H1 (cell line): ENCODE measurements at regions not wholly inside any gene's neighbourhood (a gene's known extent, or its start where the extent isn't known, plus 50 kb on each side); places are given as distances from the start of the nearest gene placed in this dataset.

ENCODE experiments used
- CTCF ChIA-PET: fragments of 300-600 bp; sonication (Branson Sonifier 250); formaldehyde crosslinking; loops from one replicate; lab custom pipeline; 2021; ENCODE audit not compliant: partially characterized antibody; lab: Charles Lee
- POLR2A ChIA-PET: fragments of 300-600 bp; sonication (Branson Sonifier 250); formaldehyde crosslinking; loops from one replicate; lab custom pipeline; 2021; ENCODE audit warnings: inconsistent platforms; ENCODE audit not compliant: partially characterized antibody; lab: Charles Lee
- DNase-seq, 2 experiments: peaks; one replicate each; pipeline versions ENCODE4 v3.0.0 to v3.0.0-alpha.2; 2010 to 2022; ENCODE audit warnings: low spot score in 2 of 2, low read depth in 1 of 2, mixed read lengths in 1 of 2
- FAIRE-seq: peaks from 2 replicates; lab custom pipeline; 2011; peaks lifted over from hg19 to GRCh38; lab: Jason Lieb, UNC
- H2AFZ ChIP-seq: 2 replicates; pipeline ENCODE4 v1.8.1; 2012; ENCODE audit warnings: low read length, inconsistent platforms
- H2AK5ac ChIP-seq: 2 replicates; pipeline ENCODE4 v1.6.1; 2013; ENCODE audit warnings: low read depth, low read length
- H2BK120ac ChIP-seq: replicated peaks from 2 replicates; pipeline ENCODE3; 2013; ENCODE audit warnings: low read depth, low read length, inconsistent platforms
- H2BK12ac ChIP-seq: 2 replicates; pipeline ENCODE4 v1.6.1; 2013; ENCODE audit warnings: low read depth, low read length
- H2BK15ac ChIP-seq: 2 replicates; pipeline ENCODE4 v1.6.1; 2013; ENCODE audit warnings: low read length
- H2BK20ac ChIP-seq: 2 replicates; pipeline ENCODE4 v1.6.1; 2013; ENCODE audit warnings: low read length
- H2BK5ac ChIP-seq: 2 replicates; pipeline ENCODE4 v1.6.1; 2013; ENCODE audit warnings: low read depth, low read length
- H3K14ac ChIP-seq: 2 replicates; pipeline ENCODE4 v1.6.1; 2013; ENCODE audit warnings: inconsistent platforms; ENCODE audit not compliant: insufficient read length
- H3K18ac ChIP-seq: 2 replicates; pipeline ENCODE4 v1.6.1; 2013; ENCODE audit warnings: low read length; ENCODE audit errors: extremely low read depth
- H3K23ac ChIP-seq: 2 replicates; pipeline ENCODE4 v1.6.1; 2013; ENCODE audit warnings: inconsistent platforms; ENCODE audit not compliant: insufficient read length
- H3K23me2 ChIP-seq: 2 replicates; pipeline ENCODE4 v1.6.1; 2013; ENCODE audit warnings: low read depth, low read length
- H3K27ac ChIP-seq: 2 replicates; pipeline ENCODE4 v1.6.1; 2011; ENCODE audit warnings: low read depth, low read length, inconsistent platforms
- H3K27me3 ChIP-seq, 4 experiments: replicated peaks in 1 of 4; 1 replicate in 1 of 4; 2 replicates in 3 of 4; pipeline versions ENCODE4 v1.6.1 to v1.8.1; 2011 to 2013; ENCODE audit warnings: low read length in 3 of 4, mild to moderate bottlenecking in 3 of 4, inconsistent platforms in 2 of 4, mixed read lengths in 2 of 4, moderate library complexity in 1 of 4; ENCODE audit not compliant: control insufficient read depth in 3 of 4, insufficient read depth in 3 of 4; ENCODE audit errors: extremely low read depth in 1 of 4
- H3K36me3 ChIP-seq, 4 experiments: 2 replicates each; pipeline versions ENCODE4 v1.6.1 to v1.8.1; 2011 to 2013; ENCODE audit warnings: mild to moderate bottlenecking in 4 of 4, low read length in 3 of 4, moderate library complexity in 2 of 4, control low read depth in 1 of 4, inconsistent platforms in 1 of 4; ENCODE audit not compliant: insufficient read depth in 4 of 4, control insufficient read depth in 2 of 4
- H3K4ac ChIP-seq: replicated peaks from 2 replicates; pipeline ENCODE3; 2013; ENCODE audit warnings: low read length, low read depth, mixed read lengths, inconsistent platforms; ENCODE audit not compliant: insufficient read length
- H3K4me1 ChIP-seq, 4 experiments: replicated peaks in 1 of 4; 1 replicate in 1 of 4; 2 replicates in 3 of 4; pipeline versions ENCODE4 v1.6.1 to v1.8.1; 2011 to 2013; ENCODE audit warnings: low read length in 3 of 4, inconsistent platforms in 2 of 4, mixed read lengths in 1 of 4; ENCODE audit not compliant: insufficient read depth in 4 of 4, control insufficient read depth in 3 of 4
- H3K4me2 ChIP-seq, 2 experiments: 2 replicates each; pipeline versions ENCODE4 v1.6.1 to v1.8.1; 2011 to 2013; ENCODE audit warnings: low read depth in 2 of 2, low read length in 2 of 2, control low read depth in 1 of 2, inconsistent platforms in 1 of 2, mild to moderate bottlenecking in 1 of 2; ENCODE audit not compliant: insufficient read depth in 1 of 2
- H3K4me3 ChIP-seq, 4 experiments: fragments of 200-600, 300-600 bp in 1 of 4; sonication (generic), shearing (Covaris generic), sonication (Bioruptor Twin) in 1 of 4; 2 replicates each; pipeline versions ENCODE4 v1.5.1 to v1.8.1; 2011 to 2016; ENCODE audit warnings: low read length in 4 of 4, low read depth in 3 of 4, control low read depth in 2 of 4, inconsistent platforms in 2 of 4, mild to moderate bottlenecking in 2 of 4, mixed read lengths in 1 of 4, moderate library complexity in 1 of 4; ENCODE audit not compliant: insufficient read depth in 2 of 4; ENCODE audit errors: extremely low read depth in 1 of 4
- H3K56ac ChIP-seq: replicated peaks from 2 replicates; pipeline ENCODE3; 2013; ENCODE audit warnings: low read depth, mild to moderate bottlenecking, mixed read lengths, low read length, inconsistent platforms; ENCODE audit not compliant: insufficient read length
- H3K79me1 ChIP-seq: 2 replicates; pipeline ENCODE4 v1.6.1; 2013; ENCODE audit warnings: low read depth, low read length, control low read depth
- H3K79me2 ChIP-seq, 2 experiments: 2 replicates each; pipeline versions ENCODE4 v1.6.1 to v1.8.1; 2012 to 2013; ENCODE audit warnings: low read length in 2 of 2, mild to moderate bottlenecking in 2 of 2, inconsistent platforms in 1 of 2; ENCODE audit not compliant: insufficient read depth in 2 of 2, control insufficient read depth in 1 of 2
- H3K9ac ChIP-seq, 4 experiments: replicated peaks in 1 of 4; 1 replicate in 1 of 4; 2 replicates in 3 of 4; pipeline versions ENCODE4 v1.6.1 to v1.8.1; 2011 to 2013; ENCODE audit warnings: low read depth in 3 of 4, low read length in 3 of 4, control low read depth in 2 of 4, mild to moderate bottlenecking in 2 of 4, moderate library complexity in 2 of 4, inconsistent platforms in 1 of 4; ENCODE audit errors: extremely low read depth in 1 of 4
- H3K9me3 ChIP-seq, 2 experiments: 2 replicates each; pipeline versions ENCODE4 v1.6.1 to v1.8.1; 2012 to 2013; ENCODE audit warnings: mild to moderate bottlenecking in 2 of 2, moderate library complexity in 2 of 2, control low read depth in 1 of 2, inconsistent platforms in 1 of 2, low read depth in 1 of 2, low read length in 1 of 2, mixed read lengths in 1 of 2; ENCODE audit not compliant: insufficient read depth in 2 of 2
- H4K20me1 ChIP-seq, 2 experiments: replicated peaks in 1 of 2; 2 replicates each; pipeline versions ENCODE3 to v1.8.1; 2011 to 2013; ENCODE audit warnings: inconsistent platforms in 2 of 2, low read length in 2 of 2, mild to moderate bottlenecking in 1 of 2; ENCODE audit not compliant: insufficient read depth in 2 of 2, control insufficient read depth in 1 of 2
- H4K5ac ChIP-seq: 2 replicates; pipeline ENCODE4 v1.6.1; 2013; ENCODE audit warnings: low read length, low read depth, mixed read lengths, inconsistent platforms; ENCODE audit not compliant: insufficient read length
- H4K8ac ChIP-seq: 2 replicates; pipeline ENCODE4 v1.8.0; 2013; ENCODE audit warnings: mild to moderate bottlenecking, moderate library complexity, low read length, inconsistent platforms; ENCODE audit not compliant: insufficient read depth; ENCODE audit errors: extremely low read depth
- H4K91ac ChIP-seq: replicated peaks from 2 replicates; pipeline ENCODE3; 2013; ENCODE audit warnings: low read length, mixed read lengths, inconsistent platforms; ENCODE audit not compliant: insufficient read length
- BRCA1 ChIP-seq: IDR thresholded peaks from 2 replicates; pipeline ENCODE4 v1.6.1; 2012; ENCODE audit warnings: low read depth, low read length, improper control_type of control experiment
- CEBPB ChIP-seq: IDR thresholded peaks from 2 replicates; pipeline ENCODE4 v1.6.1; 2012; ENCODE audit warnings: low read depth, low read length
- GABPA ChIP-seq: IDR thresholded peaks from 2 replicates; pipeline ENCODE4 v1.6.1; 2011; ENCODE audit warnings: mild to moderate bottlenecking, low read length, moderate library complexity, borderline replicate concordance; ENCODE audit not compliant: insufficient read depth
- HDAC2 ChIP-seq, 2 experiments: fragments of 300-600 bp in 1 of 2; sonication (generic) in 1 of 2; IDR thresholded peaks; 2 replicates each; pipeline ENCODE4 v1.6.1; 2011 to 2012; ENCODE audit warnings: low read depth in 2 of 2, low read length in 2 of 2, mild to moderate bottlenecking in 2 of 2, moderate library complexity in 2 of 2, borderline replicate concordance in 1 of 2, inconsistent platforms in 1 of 2
- MAFK ChIP-seq: IDR thresholded peaks from 2 replicates; pipeline ENCODE4 v1.6.1; 2012; ENCODE audit warnings: low read depth, mild to moderate bottlenecking, improper control_type of control experiment, low read length
- RFX5 ChIP-seq: IDR thresholded peaks from 2 replicates; pipeline ENCODE4 v1.6.1; 2011; ENCODE audit warnings: low read depth, low read length, improper control_type of control experiment, borderline replicate concordance
- RNF2 ChIP-seq: fragments of 200-900, 300-1000 bp; sonication (generic); IDR thresholded peaks from 2 replicates; pipeline ENCODE4 v1.7.1; 2016; ENCODE audit warnings: borderline replicate concordance, low read depth, mild to moderate bottlenecking, antibody characterized with exemption, low read length; ENCODE audit not compliant: poor library complexity, severe bottlenecking; ENCODE audit errors: missing control alignments
- TEAD4 ChIP-seq: IDR thresholded peaks from 2 replicates; pipeline ENCODE4 v1.6.1; 2012; ENCODE audit warnings: low read depth, low read length, inconsistent platforms, mixed read lengths
- ZNF274 ChIP-seq: IDR thresholded peaks from 2 replicates; pipeline ENCODE4 v1.7.0; 2012; ENCODE audit warnings: low read length, borderline replicate concordance; ENCODE audit errors: extremely low read depth
- WGBS, 2 experiments: shearing (Covaris generic) in 1 of 2; methylation state at CpG; one replicate each; pipeline versions ENCODE4 v1.1.6 to v1.1.7; 2013 to 2015; ENCODE audit warnings: low lambda C conversion rate in 2 of 2, mixed read lengths in 2 of 2, inconsistent platforms in 1 of 2, low coverage in 1 of 2, missing lambda C conversion rate in 1 of 2; ENCODE audit not compliant: insufficient replicate concordance in 2 of 2, insufficient coverage in 1 of 2, insufficient read length in 1 of 2; ENCODE audit errors: extremely low coverage in 1 of 2, missing lambda C conversion rate in 1 of 2; 5-methylcytosine and 5-hydroxymethylcytosine counted together
- TF ChIP-seq, protein P1 (sequence below), 3 experiments: IDR thresholded peaks; 1 replicate in 2 of 3; 2 replicates in 1 of 3; pipeline versions ENCODE4 v1.5.1 to v1.6.1; 2011; ENCODE audit warnings: low read length in 3 of 3, mild to moderate bottlenecking in 3 of 3, inconsistent platforms in 2 of 3, low read depth in 1 of 3, moderate library complexity in 1 of 3; ENCODE audit not compliant: insufficient read depth in 1 of 3; ENCODE audit errors: control extremely low read depth in 1 of 3

DNA sequence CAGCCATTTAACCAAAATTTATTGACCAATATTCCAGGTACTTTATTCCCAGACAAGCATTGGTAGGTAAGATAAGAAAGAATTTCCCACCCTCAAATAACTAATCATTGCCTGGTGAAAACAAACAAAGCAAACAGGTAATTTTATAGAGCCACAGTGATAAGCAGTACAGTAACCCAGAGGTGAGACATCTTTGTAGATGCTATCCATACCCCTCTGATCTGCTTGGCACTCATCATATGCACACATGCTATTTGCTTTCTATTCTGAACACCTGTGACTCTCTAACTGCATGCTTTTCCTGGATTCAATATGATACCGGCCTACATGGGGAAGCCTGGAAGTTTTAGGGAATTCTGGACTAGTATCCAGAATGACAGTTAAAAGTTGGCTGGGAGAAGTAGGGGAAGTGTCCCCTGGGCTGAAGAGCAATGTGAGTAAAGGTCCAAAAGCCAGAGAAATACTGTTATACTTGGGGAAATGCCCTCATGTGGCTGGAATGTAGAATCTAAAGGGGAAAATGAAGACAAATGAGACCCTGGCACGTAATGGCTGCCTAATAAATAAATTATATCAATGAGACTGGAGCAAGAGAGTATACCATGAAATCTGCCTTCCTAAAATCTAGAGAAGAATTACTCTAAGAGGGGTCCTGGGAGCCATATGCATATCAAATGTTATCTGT, 243.8 kb upstream of the ADAMTSL1 start:
- H2AFZ ChIP-seq: no peak overlapping the region
- FAIRE-seq: no peak
- H2BK20ac ChIP-seq: no peak overlapping the region
- H3K23ac ChIP-seq: no peak overlapping the region
- no peaks in the 10 kb centered on the region for H3K79me1 ChIP-seq
- CTCF ChIA-PET: interaction anchor here (0.9 to 1.6 kb wide), 2 partner anchors 17 to 419 kb away, joined by 5 read pairs; no protein-coding TSS in a partner anchor
- H4K5ac ChIP-seq: no peak overlapping the region
- H3K23me2 ChIP-seq: no peaks in the 10 kb centered on the region
- 87% methylated on average over 2 of the region's 2 CpGs; no CpG with 5 or more reads in 1 of the 2 experiments for WGBS, 2 experiments
- no peaks in the 10 kb centered on the region for H4K20me1 ChIP-seq
- no peak overlapping the region for H3K9ac ChIP-seq
- no peak overlapping the region for H4K91ac ChIP-seq
- no peak overlapping the region for H2AK5ac ChIP-seq
- H3K27ac ChIP-seq: no peak overlapping the region
- no peaks in the 10 kb centered on the region for H3K79me2 ChIP-seq
- no peak overlapping the region for H3K4me3 ChIP-seq
- no peak overlapping the region for H3K18ac ChIP-seq
- no peak overlapping the region for H2BK12ac ChIP-seq
- no peak for DNase-seq
- no peaks in the 10 kb centered on the region for H3K9me3 ChIP-seq
- H3K36me3 ChIP-seq: no peaks in the 10 kb centered on the region
- no peak overlapping the region for H3K14ac ChIP-seq
- no peak overlapping the region for H3K4me2 ChIP-seq
- H4K8ac ChIP-seq: no peak overlapping the region
- POLR2A ChIA-PET: no interaction called here
- H2BK5ac ChIP-seq: no peak overlapping the region
- H3K4ac ChIP-seq: no peak overlapping the region
- H2BK120ac ChIP-seq: no peak overlapping the region
- no peaks in the 10 kb centered on the region for H3K4me1 ChIP-seq
- no peak overlapping the region for H3K56ac ChIP-seq
- H2BK15ac ChIP-seq: no peak overlapping the region
- no peaks in the 10 kb centered on the region for H3K27me3 ChIP-seq
- TF ChIP-seq HDAC2 (IDR thresholded peaks at IDR 0.05; ENCODE audit: borderline replicate concordance in 1 of 2, low read depth in 2 of 2, low read length in 2 of 2) (no peak), ZNF274 (no peak), TEAD4 (peak; percentile 63), RFX5 (no peak), MAFK (no peak), GABPA (no peak), RNF2 (no peak), CEBPB (no peak), BRCA1 (no peak)
- TF ChIP-seq, protein P1, sequence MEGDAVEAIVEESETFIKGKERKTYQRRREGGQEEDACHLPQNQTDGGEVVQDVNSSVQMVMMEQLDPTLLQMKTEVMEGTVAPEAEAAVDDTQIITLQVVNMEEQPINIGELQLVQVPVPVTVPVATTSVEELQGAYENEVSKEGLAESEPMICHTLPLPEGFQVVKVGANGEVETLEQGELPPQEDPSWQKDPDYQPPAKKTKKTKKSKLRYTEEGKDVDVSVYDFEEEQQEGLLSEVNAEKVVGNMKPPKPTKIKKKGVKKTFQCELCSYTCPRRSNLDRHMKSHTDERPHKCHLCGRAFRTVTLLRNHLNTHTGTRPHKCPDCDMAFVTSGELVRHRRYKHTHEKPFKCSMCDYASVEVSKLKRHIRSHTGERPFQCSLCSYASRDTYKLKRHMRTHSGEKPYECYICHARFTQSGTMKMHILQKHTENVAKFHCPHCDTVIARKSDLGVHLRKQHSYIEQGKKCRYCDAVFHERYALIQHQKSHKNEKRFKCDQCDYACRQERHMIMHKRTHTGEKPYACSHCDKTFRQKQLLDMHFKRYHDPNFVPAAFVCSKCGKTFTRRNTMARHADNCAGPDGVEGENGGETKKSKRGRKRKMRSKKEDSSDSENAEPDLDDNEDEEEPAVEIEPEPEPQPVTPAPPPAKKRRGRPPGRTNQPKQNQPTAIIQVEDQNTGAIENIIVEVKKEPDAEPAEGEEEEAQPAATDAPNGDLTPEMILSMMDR (IDR thresholded peaks at IDR 0.05; ENCODE audit: control extremely low read depth in 1 of 3, insufficient read depth in 1 of 3, low read depth in 1 of 3, low read length in 3 of 3): peak in 1 of 3 experiments; percentile 4; a peak in 2 of 4 replicates
